GM13976 (cell line): ENCODE measurements at regions not wholly inside any gene's neighbourhood (a gene's known extent, or its start where the extent isn't known, plus 50 kb on each side); places are given as distances from the start of the nearest gene placed in this dataset.

ENCODE experiments used
- DNase-seq: peaks from one replicate; pipeline ENCODE4 v3.0.0; 2012; ENCODE audit warnings: low spot score
- in situ Hi-C: fragments of 300-500 bp; cut with MboI; formaldehyde crosslinking; loops from one replicate; pipeline ENCODE4 v1.12.0; 2022; ENCODE audit warnings: low sequenced_read_pairs, mixed read lengths, inconsistent platforms; ENCODE audit not compliant: unreplicated experiment
- TF ChIP-seq, protein P1 (sequence below): IDR thresholded peaks from 2 replicates; pipeline ENCODE4 v1.5.1; 2012; ENCODE audit warnings: borderline replicate concordance, mild to moderate bottlenecking; ENCODE audit not compliant: insufficient read depth; ENCODE audit errors: extremely low read depth, missing control alignments, control extremely low read depth

DNA sequence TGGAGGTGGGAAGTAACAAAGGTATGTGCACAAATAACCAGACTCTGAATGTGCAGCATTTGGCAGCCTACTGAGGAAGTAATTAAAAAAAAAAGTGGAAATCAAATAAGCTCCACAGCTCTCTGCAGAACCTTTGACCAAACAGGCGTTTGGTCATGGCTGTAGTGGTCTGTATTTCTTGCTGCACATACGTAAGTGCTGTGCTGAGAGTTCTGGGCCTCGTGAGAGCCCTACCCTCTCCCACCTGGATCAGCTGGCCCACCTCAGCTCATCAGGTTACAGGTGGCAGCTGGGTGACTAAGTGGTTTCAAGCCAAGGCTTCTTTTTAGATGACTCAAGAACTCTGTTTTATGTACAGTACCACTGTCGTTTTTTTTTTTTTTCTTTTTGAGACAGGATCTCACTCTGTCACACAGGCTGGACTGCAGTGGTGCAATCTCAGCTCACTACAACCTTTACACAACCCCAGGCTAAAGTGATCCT is 178.2 kb upstream of the KLF6 start:
- in situ Hi-C loops: no loop called here
- TF ChIP-seq, protein P1, sequence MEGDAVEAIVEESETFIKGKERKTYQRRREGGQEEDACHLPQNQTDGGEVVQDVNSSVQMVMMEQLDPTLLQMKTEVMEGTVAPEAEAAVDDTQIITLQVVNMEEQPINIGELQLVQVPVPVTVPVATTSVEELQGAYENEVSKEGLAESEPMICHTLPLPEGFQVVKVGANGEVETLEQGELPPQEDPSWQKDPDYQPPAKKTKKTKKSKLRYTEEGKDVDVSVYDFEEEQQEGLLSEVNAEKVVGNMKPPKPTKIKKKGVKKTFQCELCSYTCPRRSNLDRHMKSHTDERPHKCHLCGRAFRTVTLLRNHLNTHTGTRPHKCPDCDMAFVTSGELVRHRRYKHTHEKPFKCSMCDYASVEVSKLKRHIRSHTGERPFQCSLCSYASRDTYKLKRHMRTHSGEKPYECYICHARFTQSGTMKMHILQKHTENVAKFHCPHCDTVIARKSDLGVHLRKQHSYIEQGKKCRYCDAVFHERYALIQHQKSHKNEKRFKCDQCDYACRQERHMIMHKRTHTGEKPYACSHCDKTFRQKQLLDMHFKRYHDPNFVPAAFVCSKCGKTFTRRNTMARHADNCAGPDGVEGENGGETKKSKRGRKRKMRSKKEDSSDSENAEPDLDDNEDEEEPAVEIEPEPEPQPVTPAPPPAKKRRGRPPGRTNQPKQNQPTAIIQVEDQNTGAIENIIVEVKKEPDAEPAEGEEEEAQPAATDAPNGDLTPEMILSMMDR: no peak
- DNase-seq: no peak

GRCh38 chr10:3961082-3961481 is 176.1 kb upstream of the KLF6 start:
- in situ Hi-C loops: no loop called here
- TF ChIP-seq, protein P1: no peak

DNA sequence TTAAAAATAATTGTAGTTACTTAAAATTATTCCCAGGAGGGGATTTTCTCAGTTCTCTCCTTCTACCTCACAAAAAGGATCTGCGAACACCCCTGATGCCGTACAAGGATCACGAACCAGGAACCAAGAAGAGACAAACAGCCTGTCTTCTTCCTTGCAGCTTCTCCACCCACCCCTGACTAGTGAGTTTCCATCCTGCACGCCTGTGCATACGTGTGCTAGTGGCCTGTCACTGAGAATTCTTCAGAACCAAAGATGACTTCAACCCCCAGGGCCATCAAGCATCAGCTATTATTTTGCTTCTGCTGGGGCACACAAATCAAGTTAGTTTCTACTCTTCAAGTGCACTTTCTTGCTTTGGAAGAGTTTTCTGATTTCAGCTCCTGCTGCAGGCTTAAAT is 175.5 kb upstream of the KLF6 start:
- no peak for DNase-seq
- in situ Hi-C loops: no loop called here
- TF ChIP-seq, protein P1: no peak

More at GRCh38 chr10:3961082-3961481, 176.1 kb upstream of the KLF6 start:
- no peak for DNase-seq

DNA sequence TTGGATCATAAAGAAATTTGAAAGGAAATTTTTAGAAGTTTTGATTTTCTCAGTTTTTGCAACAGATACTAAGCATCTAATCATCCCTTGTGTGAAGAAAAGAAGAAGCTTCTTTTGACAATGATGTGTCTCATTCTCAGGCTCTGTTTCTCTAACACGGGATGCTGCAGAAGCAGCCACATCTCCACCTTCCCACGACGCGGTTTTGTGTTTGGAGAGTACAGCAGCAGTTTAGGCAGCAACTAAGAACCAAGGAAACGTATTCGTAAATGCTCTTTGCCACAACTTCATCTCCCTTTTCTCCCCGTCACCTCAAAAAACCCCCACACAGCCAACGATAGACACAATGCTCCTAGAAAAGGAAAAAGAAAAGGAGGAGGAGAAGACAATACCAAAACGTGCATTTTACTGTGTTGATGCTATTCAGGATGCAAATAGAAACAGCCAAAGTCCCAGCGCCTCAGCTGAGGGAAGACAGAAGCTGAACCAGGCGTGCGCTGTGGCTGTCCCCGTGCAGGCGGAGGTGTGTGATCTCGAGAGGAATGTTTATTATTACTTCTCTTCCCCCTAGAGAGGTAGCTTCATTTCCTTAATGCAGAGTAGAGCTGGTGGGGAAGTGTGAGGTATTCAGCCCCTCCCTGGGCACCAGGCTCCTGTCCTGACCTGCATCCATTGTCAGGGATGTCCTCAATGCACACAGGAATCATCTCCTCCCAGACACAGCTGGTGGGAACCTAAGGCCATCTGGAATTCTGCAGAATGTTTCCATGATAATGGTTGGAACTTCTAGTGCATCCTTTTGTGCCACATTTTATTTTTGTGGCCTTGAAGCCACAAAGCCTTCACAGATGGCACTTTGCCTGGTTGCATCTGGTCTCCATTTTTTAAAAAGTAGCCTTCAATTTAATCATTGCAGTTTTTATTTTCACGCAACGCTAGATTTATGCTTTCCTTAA is 174.6 kb upstream of the KLF6 start:
- TF ChIP-seq, protein P1: no peak
- in situ Hi-C loops: no loop called here

GRCh38 chr10:3958472-3958996 is 173.5 kb upstream of the KLF6 start:
- in situ Hi-C loops: no loop called here

More for the DNA sequence above, 174.6 kb upstream of the KLF6 start:
- no peak for DNase-seq

GRCh38 chr10:3955955-3956617 is 171.1 kb upstream of the KLF6 start:
- no peak for DNase-seq
- in situ Hi-C loops: no loop called here
- TF ChIP-seq, protein P1: no peak

More at GRCh38 chr10:3958472-3958996, 173.5 kb upstream of the KLF6 start:
- DNase-seq: no peak
- TF ChIP-seq, protein P1: no peak
